HepG2 (cell line): ENCODE measurements at regions not wholly inside any gene's neighbourhood (a gene's known extent, or its start where the extent isn't known, plus 50 kb on each side); places are given as distances from the start of the nearest gene placed in this dataset.

Experiments used
- ATAC-seq: fragments of 200-7000 bp; cut with Tn5 transposase; 3 replicates; pipeline ENCODE4 v1.9.1; 2020; ENCODE audit warnings: mild to moderate bottlenecking, moderate library complexity
- BruUV-seq: library from RNA; stranded (reverse); fragments of 400-500 nt; replicated peaks from 2 replicates; lab custom pipeline; 2021; lab: Mats Ljungman, UMichigan
- CTCF ChIA-PET: fragments of 300-600 bp; formaldehyde crosslinking; extraction: SDS; loops from one replicate; lab custom pipeline; 2021; ENCODE audit warnings: low total read pairs, inconsistent platforms, low intra/inter-chr PET ratio; lab: Yijun Ruan, JAX
- POLR2A ChIA-PET: fragments of 350-600 bp; sonication (Branson Sonifier 250); formaldehyde crosslinking; loops from one replicate; lab custom pipeline; 2020; ENCODE audit warnings: antibody characterized with exemption, inconsistent platforms; lab: Yijun Ruan, JAX
- DNase-seq: peaks from one replicate; pipeline ENCODE4 v3.0.0-alpha.2; 2015; ENCODE audit warnings: low spot score
- FAIRE-seq: peaks from 3 replicates; lab custom pipeline; 2011; peaks lifted over from hg19 to GRCh38; lab: Jason Lieb, UNC
- H2AFZ ChIP-seq: one replicate; pipeline ENCODE4 v1.6.1; 2011; ENCODE audit warnings: low read length, inconsistent platforms
- H3K27ac ChIP-seq: fragments of 300-600 bp; 3 replicates; pipeline ENCODE4 v1.8.0; 2011; ENCODE audit warnings: mixed run types, mild to moderate bottlenecking, mixed read lengths, low read length, inconsistent platforms; ENCODE audit not compliant: insufficient read depth; ENCODE audit errors: extremely low read length
- H3K27me3 ChIP-seq, 2 experiments: fragments of 200-600 bp in 1 of 2; 2 replicates in 1 of 2; 3 replicates in 1 of 2; pipeline versions ENCODE4 v1.6.0 to v1.8.0; 2011; ENCODE audit warnings: low read length in 2 of 2, mild to moderate bottlenecking in 2 of 2, moderate library complexity in 2 of 2, inconsistent platforms in 1 of 2; ENCODE audit not compliant: insufficient read depth in 2 of 2, control insufficient read depth in 1 of 2
- H3K36me3 ChIP-seq, 2 experiments: fragments of 200-600 bp in 1 of 2; replicated peaks in 1 of 2; 2 replicates in 1 of 2; 3 replicates in 1 of 2; pipeline versions ENCODE4 v1.5.1 to v1.8.0; 2011; ENCODE audit warnings: low read length in 2 of 2, inconsistent platforms in 1 of 2; ENCODE audit not compliant: insufficient read depth in 2 of 2, control insufficient read depth in 1 of 2
- H3K4me1 ChIP-seq: 2 replicates; pipeline ENCODE4 v1.5.1; 2012; ENCODE audit warnings: low read length, inconsistent platforms; ENCODE audit not compliant: insufficient read depth
- H3K4me2 ChIP-seq: 2 replicates; pipeline ENCODE4 v1.6.0; 2011; ENCODE audit warnings: low read depth, low read length, inconsistent platforms
- H3K4me3 ChIP-seq, 3 experiments: fragments of 200-600 bp in 1 of 3; sonication (generic), shearing (Covaris generic) in 1 of 3; replicated peaks in 1 of 3; 2 replicates each; pipeline ENCODE4 v1.5.1; 2011 to 2016; ENCODE audit warnings: low read length in 3 of 3, inconsistent platforms in 2 of 3, low read depth in 2 of 3, mild to moderate bottlenecking in 2 of 3, control low read depth in 1 of 3, mixed read lengths in 1 of 3; ENCODE audit not compliant: insufficient read depth in 1 of 3
- H3K79me2 ChIP-seq: one replicate; pipeline ENCODE4 v1.6.1; 2011; ENCODE audit warnings: low read length, inconsistent platforms; ENCODE audit not compliant: insufficient read depth
- H3K9ac ChIP-seq: 2 replicates; pipeline ENCODE4 v1.6.0; 2011; ENCODE audit warnings: mild to moderate bottlenecking, low read depth, low read length, inconsistent platforms; ENCODE audit not compliant: insufficient read depth
- H3K9me3 ChIP-seq: 2 replicates; pipeline ENCODE4 v1.5.1; 2012; ENCODE audit warnings: mild to moderate bottlenecking, low read length
- H4K20me1 ChIP-seq: 2 replicates; pipeline ENCODE4 v1.6.0; 2011; ENCODE audit warnings: inconsistent platforms, mild to moderate bottlenecking, low read length, moderate library complexity; ENCODE audit not compliant: insufficient read depth
- ATAD3A ChIP-seq: sonication (generic); formaldehyde crosslinking; IDR thresholded peaks from 2 replicates; pipeline ENCODE4 v1.4.0; 2020; ENCODE audit warnings: missing genetic modification reagents
- CC2D1A ChIP-seq: sonication (generic); formaldehyde crosslinking; IDR thresholded peaks from 2 replicates; pipeline ENCODE4 v1.8.1; 2023; ENCODE audit warnings: mild to moderate bottlenecking, missing genetic modification reagents
- CHCHD3 ChIP-seq: sonication (generic); formaldehyde crosslinking; IDR thresholded peaks from 2 replicates; pipeline ENCODE4 v1.8.0; 2022; ENCODE audit warnings: mild to moderate bottlenecking, missing genetic modification reagents, moderate library complexity
- KLF13 ChIP-seq: sonication (generic); formaldehyde crosslinking; IDR thresholded peaks from 2 replicates; pipeline ENCODE4 v1.4.0; 2020; ENCODE audit warnings: mild to moderate bottlenecking, missing genetic modification reagents
- MATR3 ChIP-seq: sonication (generic); formaldehyde crosslinking; IDR thresholded peaks from 2 replicates; pipeline ENCODE4 v1.4.0; 2020; ENCODE audit warnings: missing genetic modification reagents
- MIER3 ChIP-seq: IDR thresholded peaks from 2 replicates; pipeline ENCODE4 v1.6.1; 2016; ENCODE audit warnings: missing compliant biosample characterization, borderline replicate concordance
- NR0B2 ChIP-seq: sonication (generic); formaldehyde crosslinking; IDR thresholded peaks from 2 replicates; pipeline ENCODE4 v1.4.0; 2020; ENCODE audit warnings: mild to moderate bottlenecking, missing genetic modification reagents
- NR2F2 ChIP-seq: IDR thresholded peaks from 2 replicates; pipeline ENCODE4 v1.6.1; 2012; ENCODE audit warnings: low read depth, inconsistent platforms, borderline replicate concordance
- NR3C1 ChIP-seq: sonication (generic); formaldehyde crosslinking; IDR thresholded peaks from 2 replicates; pipeline ENCODE4 v1.4.0; 2020; ENCODE audit warnings: missing genetic modification reagents
- RORA ChIP-seq: sonication (generic); formaldehyde crosslinking; IDR thresholded peaks from 2 replicates; pipeline ENCODE4 v1.5.0; 2020; ENCODE audit warnings: mild to moderate bottlenecking, missing genetic modification reagents, moderate library complexity
- SMYD3 ChIP-seq: sonication (generic); formaldehyde crosslinking; IDR thresholded peaks from 2 replicates; pipeline ENCODE4 v1.8.1; 2023; ENCODE audit warnings: mild to moderate bottlenecking, missing genetic modification reagents
- ZFAT ChIP-seq: sonication (generic); formaldehyde crosslinking; conservative IDR thresholded peaks from 2 replicates; pipeline ENCODE4 v1.8.1; 2023; ENCODE audit warnings: missing genetic modification reagents, inconsistent platforms
- ZNF232 ChIP-seq: sonication (generic); formaldehyde crosslinking; IDR thresholded peaks from 2 replicates; pipeline ENCODE4 v1.4.0; 2020; ENCODE audit warnings: missing genetic modification reagents, borderline replicate concordance
- ZNF34 ChIP-seq: sonication (generic); formaldehyde crosslinking; IDR thresholded peaks from 2 replicates; pipeline ENCODE4 v1.4.0; 2020; ENCODE audit warnings: mild to moderate bottlenecking, missing genetic modification reagents, borderline replicate concordance
- ZNF382 ChIP-seq: sonication (generic); formaldehyde crosslinking; IDR thresholded peaks from 2 replicates; pipeline ENCODE4 v1.5.0; 2020; ENCODE audit warnings: missing genetic modification reagents, mild to moderate bottlenecking, borderline replicate concordance
- ZNF484 ChIP-seq: sonication (generic); formaldehyde crosslinking; IDR thresholded peaks from 2 replicates; pipeline ENCODE4 v1.5.1; 2020; ENCODE audit warnings: mild to moderate bottlenecking, low read depth, missing genetic modification reagents, borderline replicate concordance
- ZNF563 ChIP-seq: sonication (generic); formaldehyde crosslinking; IDR thresholded peaks from 2 replicates; pipeline ENCODE4 v1.8.0; 2022; ENCODE audit warnings: mild to moderate bottlenecking, moderate library complexity, missing genetic modification reagents
- ZNF839 ChIP-seq: sonication (generic); formaldehyde crosslinking; IDR thresholded peaks from 2 replicates; pipeline ENCODE4 v1.4.0; 2020; ENCODE audit warnings: missing genetic modification reagents, mild to moderate bottlenecking, borderline replicate concordance
- WGBS: methylation state at CpG from one replicate; pipeline ENCODE4 v1.1.6; 2017; ENCODE audit warnings: low lambda C conversion rate; 5-methylcytosine and 5-hydroxymethylcytosine counted together
- in situ Hi-C: cut with HindIII; loops from 2 replicates; pipeline ENCODE4 v1.10.0; 2017; ENCODE audit warnings: low pct_unique_long_range_greater_than_20kb; ENCODE audit not compliant: extremely low pct_ligation_motif_present
- intact Hi-C: fragments of 100-400 bp; cut with micrococcal nuclease; formaldehyde crosslinking; loops from one replicate; pipeline ENCODE4 v1.10.0; 2022; ENCODE audit not compliant: unreplicated experiment
- TF ChIP-seq, protein P1 (sequence below): sonication (generic); formaldehyde crosslinking; IDR thresholded peaks from 2 replicates; pipeline ENCODE4 v1.4.0; 2020; ENCODE audit warnings: missing genetic modification reagents, borderline replicate concordance

- no peak for FAIRE-seq
- 38% methylated on average over 2 of the region's 2 CpGs for WGBS
- Histone ChIP-seq H3K4me3 (no peak overlapping the region), H3K79me2 (no peaks in the 10 kb centered on the region), H2AFZ (no peak overlapping the region), H3K27me3 (no peaks in the 10 kb centered on the region), H3K9ac (no peak overlapping the region), H3K4me2 (no peak overlapping the region), H3K27ac (no peak overlapping the region), H3K4me1 (peaks cover 13% of the 10 kb centered on the region), H3K36me3 (no peaks in the 10 kb centered on the region), H3K9me3 (peaks cover 28% of the 10 kb centered on the region), H4K20me1 (no peaks in the 10 kb centered on the region)
- CTCF ChIA-PET: no interaction called here
- ATAC-seq: no peak
- BruUV-seq: no TSS peak
- intact Hi-C loops: no loop called here
- TF ChIP-seq SMYD3 (CRISPR knock-in tag): no peak
- TF ChIP-seq ZNF484 (CRISPR knock-in tag): no peak
- TF ChIP-seq ZNF563 (CRISPR knock-in tag): no peak
- TF ChIP-seq ZNF34: no peak
- no peak for TF ChIP-seq ZNF232 (CRISPR knock-in tag)
- no peak for TF ChIP-seq NR2F2
- TF ChIP-seq MIER3 (CRISPR knock-in tag): no peak
- TF ChIP-seq, protein P1, sequence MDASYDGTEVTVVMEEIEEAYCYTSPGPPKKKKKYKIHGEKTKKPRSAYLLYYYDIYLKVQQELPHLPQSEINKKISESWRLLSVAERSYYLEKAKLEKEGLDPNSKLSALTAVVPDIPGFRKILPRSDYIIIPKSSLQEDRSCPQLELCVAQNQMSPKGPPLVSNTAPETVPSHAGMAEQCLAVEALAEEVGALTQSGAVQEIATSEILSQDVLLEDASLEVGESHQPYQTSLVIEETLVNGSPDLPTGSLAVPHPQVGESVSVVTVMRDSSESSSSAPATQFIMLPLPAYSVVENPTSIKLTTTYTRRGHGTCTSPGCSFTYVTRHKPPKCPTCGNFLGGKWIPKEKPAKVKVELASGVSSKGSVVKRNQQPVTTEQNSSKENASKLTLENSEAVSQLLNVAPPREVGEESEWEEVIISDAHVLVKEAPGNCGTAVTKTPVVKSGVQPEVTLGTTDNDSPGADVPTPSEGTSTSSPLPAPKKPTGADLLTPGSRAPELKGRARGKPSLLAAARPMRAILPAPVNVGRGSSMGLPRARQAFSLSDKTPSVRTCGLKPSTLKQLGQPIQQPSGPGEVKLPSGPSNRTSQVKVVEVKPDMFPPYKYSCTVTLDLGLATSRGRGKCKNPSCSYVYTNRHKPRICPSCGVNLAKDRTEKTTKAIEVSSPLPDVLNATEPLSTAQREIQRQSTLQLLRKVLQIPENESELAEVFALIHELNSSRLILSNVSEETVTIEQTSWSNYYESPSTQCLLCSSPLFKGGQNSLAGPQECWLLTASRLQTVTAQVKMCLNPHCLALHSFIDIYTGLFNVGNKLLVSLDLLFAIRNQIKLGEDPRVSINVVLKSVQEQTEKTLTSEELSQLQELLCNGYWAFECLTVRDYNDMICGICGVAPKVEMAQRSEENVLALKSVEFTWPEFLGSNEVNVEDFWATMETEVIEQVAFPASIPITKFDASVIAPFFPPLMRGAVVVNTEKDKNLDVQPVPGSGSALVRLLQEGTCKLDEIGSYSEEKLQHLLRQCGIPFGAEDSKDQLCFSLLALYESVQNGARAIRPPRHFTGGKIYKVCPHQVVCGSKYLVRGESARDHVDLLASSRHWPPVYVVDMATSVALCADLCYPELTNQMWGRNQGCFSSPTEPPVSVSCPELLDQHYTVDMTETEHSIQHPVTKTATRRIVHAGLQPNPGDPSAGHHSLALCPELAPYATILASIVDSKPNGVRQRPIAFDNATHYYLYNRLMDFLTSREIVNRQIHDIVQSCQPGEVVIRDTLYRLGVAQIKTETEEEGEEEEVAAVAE (CRISPR knock-in tag): no peak
- TF ChIP-seq CHCHD3 (CRISPR knock-in tag): no peak
- TF ChIP-seq ZNF382 (CRISPR knock-in tag): no peak
- no peak for TF ChIP-seq KLF13
- no peak for TF ChIP-seq ATAD3A (CRISPR knock-in tag)
- no peak for TF ChIP-seq NR3C1 (CRISPR knock-in tag)
- TF ChIP-seq MATR3 (CRISPR knock-in tag): no peak
- no peak for TF ChIP-seq CC2D1A (CRISPR knock-in tag)
- no peak for TF ChIP-seq ZNF839 (CRISPR knock-in tag)
- no peak for TF ChIP-seq NR0B2 (CRISPR knock-in tag)
- no peak for TF ChIP-seq RORA (CRISPR knock-in tag)
- TF ChIP-seq ZFAT: no peak
- in situ Hi-C loops: no loop called here
- no peak for DNase-seq
- POLR2A ChIA-PET: no interaction called here
These were observed 80.2 kb downstream of the WNT5A start for GRCh38 chr3:55406696-55407425.
